Hepatocyte (in vitro differentiated cells): ENCODE measurements at regions not wholly inside any gene's neighbourhood (a gene's known extent, or its start where the extent isn't known, plus 50 kb on each side); places are given as distances from the start of the nearest gene placed in this dataset.

Experiments
- DNase-seq: peaks from one replicate; pipeline ENCODE4 v3.0.0-alpha.2; 2016; ENCODE audit warnings: low spot score
- H2AFZ ChIP-seq: fragments of 200-600 bp; sonication (generic); 2 replicates; pipeline ENCODE4 v1.6.0; 2016; ENCODE audit warnings: antibody characterized with exemption, mild to moderate bottlenecking
- H3K27ac ChIP-seq: fragments of 200-600 bp; sonication (generic); 2 replicates; pipeline ENCODE4 v1.5.1; 2016; ENCODE audit warnings: mild to moderate bottlenecking
- H3K27me3 ChIP-seq: fragments of 200-600 bp; sonication (generic); 2 replicates; pipeline ENCODE4 v1.6.1; 2016
- H3K36me3 ChIP-seq: fragments of 200-600 bp; sonication (generic); replicated peaks from 2 replicates; pipeline ENCODE4 v1.5.1; 2016; ENCODE audit warnings: low read depth; ENCODE audit not compliant: insufficient read depth
- H3K4me1 ChIP-seq: fragments of 200-600 bp; sonication (generic); 2 replicates; pipeline ENCODE4 v1.5.1; 2016; ENCODE audit warnings: mild to moderate bottlenecking, moderate library complexity; ENCODE audit not compliant: insufficient read depth
- H3K4me2 ChIP-seq: fragments of 200-600 bp; sonication (generic); 2 replicates; pipeline ENCODE4 v1.6.0; 2016
- H3K4me3 ChIP-seq: fragments of 200-600 bp; sonication (generic); 2 replicates; pipeline ENCODE4 v1.5.1; 2016; ENCODE audit warnings: mild to moderate bottlenecking
- H3K79me2 ChIP-seq: fragments of 200-600 bp; sonication (generic); 2 replicates; pipeline ENCODE4 v1.6.0; 2017; ENCODE audit warnings: mild to moderate bottlenecking
- H3K9me2 ChIP-seq: fragments of 200-600 bp; sonication (generic); replicated peaks from 2 replicates; pipeline ENCODE4 v1.6.0; 2017; ENCODE audit warnings: mild to moderate bottlenecking; ENCODE audit not compliant: insufficient read depth
- H3K9me3 ChIP-seq: fragments of 200-600 bp; sonication (generic); 2 replicates; pipeline ENCODE4 v1.5.1; 2016; ENCODE audit warnings: low read depth, mild to moderate bottlenecking
- H4K20me1 ChIP-seq: fragments of 200-600 bp; sonication (generic); 2 replicates; pipeline ENCODE4 v1.6.0; 2016; ENCODE audit warnings: mild to moderate bottlenecking; ENCODE audit not compliant: insufficient read depth, poor library complexity, severe bottlenecking
- CTCF ChIP-seq: fragments of 200-600 bp; sonication (generic); IDR thresholded peaks from 2 replicates; pipeline ENCODE4 v1.5.1; 2016; ENCODE audit warnings: antibody characterized with exemption, mild to moderate bottlenecking; ENCODE audit not compliant: poor library complexity
- EZH2 ChIP-seq: fragments of 200-600 bp; sonication (generic); IDR thresholded peaks from 2 replicates; pipeline ENCODE4 v1.6.1; 2016; ENCODE audit warnings: antibody characterized with exemption, mild to moderate bottlenecking, borderline replicate concordance
- EZH2phosphoT487 ChIP-seq: fragments of 200-600 bp; sonication (generic); IDR thresholded peaks from one replicate; pipeline ENCODE4 v1.6.1; 2018; ENCODE audit warnings: antibody characterized with exemption, mild to moderate bottlenecking, low read depth, moderate library complexity; ENCODE audit not compliant: unreplicated experiment, severe bottlenecking
- WGBS: methylation state at CpG from one replicate; pipeline ENCODE4 v1.1.6; 2016; ENCODE audit warnings: low lambda C conversion rate; ENCODE audit errors: missing lambda C conversion rate; 5-methylcytosine and 5-hydroxymethylcytosine counted together

DNA sequence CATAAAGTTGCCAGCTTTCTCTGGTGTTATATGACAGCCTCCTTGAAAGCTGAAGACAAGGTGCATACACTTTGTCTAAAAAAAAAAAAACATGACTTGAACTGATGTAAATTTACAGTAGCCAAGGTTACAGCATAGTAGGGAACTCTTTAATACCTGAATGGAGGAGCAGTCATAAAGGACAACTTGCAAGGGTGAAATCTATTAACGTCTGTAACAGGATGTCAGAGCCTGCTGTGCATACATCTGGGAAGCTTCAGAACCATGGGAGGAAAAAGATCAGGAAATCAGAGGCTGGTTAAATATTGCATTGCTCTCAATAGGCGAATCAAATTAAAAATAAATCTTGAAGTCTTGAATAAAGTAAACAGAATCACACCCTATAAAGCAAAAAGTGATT lies 484.0 kb upstream of the CTSO start:
- no peak for TF ChIP-seq EZH2phosphoT487
- no peak for TF ChIP-seq EZH2
- no peak for TF ChIP-seq CTCF
- DNase-seq = no peak
- Histone ChIP-seq H2AFZ (no peak overlapping the region), H3K36me3 (no peaks in the 10 kb centered on the region), H3K9me2 (no peaks in the 10 kb centered on the region), H3K4me3 (no peak overlapping the region), H3K79me2 (no peaks in the 10 kb centered on the region), H3K4me1 (peaks cover 7% of the 10 kb centered on the region), H3K4me2 (no peak overlapping the region), H4K20me1 (no peaks in the 10 kb centered on the region), H3K27me3 (no peaks in the 10 kb centered on the region), H3K9me3 (no peaks in the 10 kb centered on the region), H3K27ac (no peak overlapping the region)
- 38% methylated on average over 2 of the region's 2 CpGs for WGBS

- Histone ChIP-seq H3K4me1 (peaks cover 32% of the 10 kb centered on the region), H3K79me2 (no peaks in the 10 kb centered on the region), H3K9me3 (no peaks in the 10 kb centered on the region), H3K9me2 (no peaks in the 10 kb centered on the region), H3K4me3 (no peak overlapping the region), H3K27me3 (no peaks in the 10 kb centered on the region), H3K4me2 (no peak overlapping the region), H2AFZ (no peak overlapping the region), H3K27ac (no peak overlapping the region), H3K36me3 (no peaks in the 10 kb centered on the region), H4K20me1 (no peaks in the 10 kb centered on the region)
- no peak for DNase-seq
- TF ChIP-seq EZH2phosphoT487 = no peak
- TF ChIP-seq EZH2 = no peak
- TF ChIP-seq CTCF = no peak
- WGBS = 100% methylated on average over 1 of the region's 1 CpG
Observed at GRCh38 chr4:156422576-156422975, 468.9 kb upstream of the CTSO start.

DNA sequence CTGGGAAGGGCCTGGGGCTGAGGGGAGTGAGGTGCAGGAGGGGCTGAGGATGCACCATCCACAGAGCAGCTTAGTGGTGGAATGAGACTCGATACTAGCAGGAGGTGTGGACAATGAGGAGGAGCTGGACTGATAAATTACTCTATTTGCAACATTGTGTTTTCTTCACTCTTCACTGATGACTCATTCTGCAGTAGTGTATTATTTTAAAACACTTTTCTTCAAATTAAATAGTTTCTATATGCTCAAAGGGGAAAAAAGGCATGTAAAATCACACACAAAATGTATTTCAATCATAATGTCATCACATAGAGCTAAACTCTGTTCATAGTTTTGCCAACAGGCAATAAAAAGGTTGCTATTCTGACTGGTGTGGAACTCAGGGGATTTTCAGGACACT lies 467.0 kb upstream of the CTSO start:
- peaks cover 35% of the 10 kb centered on the region for H3K4me1 ChIP-seq
- no peak overlapping the region for H3K4me2 ChIP-seq
- no peaks in the 10 kb centered on the region for H3K27me3 ChIP-seq

More for the DNA sequence above, 467.0 kb upstream of the CTSO start:
- no peaks in the 10 kb centered on the region for H3K79me2 ChIP-seq
- no peaks in the 10 kb centered on the region for H3K9me3 ChIP-seq
- H4K20me1 ChIP-seq = no peaks in the 10 kb centered on the region
- no peaks in the 10 kb centered on the region for H3K36me3 ChIP-seq
- H2AFZ ChIP-seq = no peak overlapping the region
- no peak for DNase-seq
- H3K27ac ChIP-seq = peak overlapping the region; percentile 77
- WGBS = 64% methylated on average over 1 of the region's 1 CpG
- TF ChIP-seq EZH2 = no peak
- TF ChIP-seq EZH2phosphoT487 = no peak
- no peak for TF ChIP-seq CTCF
- H3K4me3 ChIP-seq = no peak overlapping the region
- H3K9me2 ChIP-seq = no peaks in the 10 kb centered on the region
